ENCODE measurements at regions not wholly inside any gene's neighbourhood (a gene's known extent, or its start where the extent isn't known, plus 50 kb on each side); places are given as distances from the start of the nearest gene placed in this dataset.
"Not testable (repeated sequence)": the region's sequence is repeated elsewhere in the genome, so short reads cannot be mapped to it uniquely, and the experiment has no call there.

- H3K27me3 ChIP-seq, result no peaks in the 10 kb centered on the region
- peaks cover 0 to 15% (median 0%) of the 10 kb centered on the region in 4 donors for H3K9me3 ChIP-seq
- H3K36me3 ChIP-seq, result no peaks in the 10 kb centered on the region
- WGBS, 2 donors, result 41 to 52% methylated on average over 1 of the region's 1 CpG
- no peaks in the 10 kb centered on the region for H3K4me1 ChIP-seq
- H3K4me3 ChIP-seq, result no peak overlapping the region
- DNase-seq (ENCODE audit: low spot score in 2 of 2), result no peak
- H3K27ac ChIP-seq, result no peak overlapping the region
- TF ChIP-seq CTCF (IDR thresholded peaks at IDR 0.05) (no peak), EP300 (IDR thresholded peaks at IDR 0.05) (no peak), POLR2A (IDR thresholded peaks at IDR 0.05) (no peak)
These were observed 189.6 kb upstream of the GRM7 start for GRCh38 chr3:6671363-6671762.

- H3K4me3 ChIP-seq, result no peak overlapping the region
- no peak overlapping the region for H3K27ac ChIP-seq
- no peaks in the 10 kb centered on the region for H3K36me3 ChIP-seq
- H3K27me3 ChIP-seq, result no peaks in the 10 kb centered on the region
- TF ChIP-seq EP300 (IDR thresholded peaks at IDR 0.05), result no peak
- no peak for TF ChIP-seq POLR2A (IDR thresholded peaks at IDR 0.05)
- TF ChIP-seq CTCF (IDR thresholded peaks at IDR 0.05), result no peak
- no peak for DNase-seq (ENCODE audit: low spot score in 2 of 2)
- no peaks in the 10 kb centered on the region for H3K9me3 ChIP-seq
- 75 to 88% methylated on average over 4 of the region's 4 CpGs for WGBS, 2 donors
- no peaks in the 10 kb centered on the region for H3K4me1 ChIP-seq
These were observed 181.4 kb upstream of the GRM7 start for GRCh38 chr3:6679510-6679909.

- H3K36me3 ChIP-seq, result no peaks in the 10 kb centered on the region
- WGBS, 2 donors, result 59 to 87% methylated on average over 3 of the region's 3 CpGs
- no peaks in the 10 kb centered on the region for H3K27me3 ChIP-seq
- H3K27ac ChIP-seq, result no peak overlapping the region
- no peaks in the 10 kb centered on the region for H3K4me1 ChIP-seq
- H3K4me3 ChIP-seq, result no peak overlapping the region
- no peak for TF ChIP-seq POLR2A (IDR thresholded peaks at IDR 0.05)
- no peak for TF ChIP-seq CTCF (IDR thresholded peaks at IDR 0.05)
- no peak for TF ChIP-seq EP300 (IDR thresholded peaks at IDR 0.05)
- H3K9me3 ChIP-seq, result no peaks in the 10 kb centered on the region
- DNase-seq (ENCODE audit: low spot score in 2 of 2), result no peak
These were observed 180.7 kb upstream of the GRM7 start for GRCh38 chr3:6680119-6680806.

GRCh38 chr3:6697285-6697684, 163.6 kb upstream of the GRM7 start:
- no peaks in the 10 kb centered on the region for H3K4me1 ChIP-seq
- H3K4me3 ChIP-seq, result no peak overlapping the region
- no peak for DNase-seq (ENCODE audit: low spot score in 2 of 2)
- no peaks in the 10 kb centered on the region for H3K9me3 ChIP-seq
- 77 to 82% methylated on average over 3 of the region's 3 CpGs for WGBS, 2 donors
- H3K36me3 ChIP-seq, result no peaks in the 10 kb centered on the region
- no peak overlapping the region for H3K27ac ChIP-seq
- H3K27me3 ChIP-seq, result no peaks in the 10 kb centered on the region
- no peak for TF ChIP-seq EP300 (IDR thresholded peaks at IDR 0.05)

GRCh38 chr3:6697722-6698121, 163.2 kb upstream of the GRM7 start:
- 77 to 81% methylated on average over 6 of the region's 6 CpGs for WGBS, 2 donors
- no peak overlapping the region for H3K27ac ChIP-seq
- DNase-seq (ENCODE audit: low spot score in 2 of 2), result no peak
- H3K36me3 ChIP-seq, result no peaks in the 10 kb centered on the region
- no peaks in the 10 kb centered on the region for H3K4me1 ChIP-seq
- H3K27me3 ChIP-seq, result no peaks in the 10 kb centered on the region
- TF ChIP-seq EP300 (IDR thresholded peaks at IDR 0.05), result no peak
- TF ChIP-seq POLR2A (IDR thresholded peaks at IDR 0.05), result no peak
- H3K4me3 ChIP-seq, result no peak overlapping the region
- no peaks in the 10 kb centered on the region for H3K9me3 ChIP-seq

- H3K27ac ChIP-seq; H3K4me3 ChIP-seq; H3K36me3 ChIP-seq; H3K27me3 ChIP-seq; DNase-seq (ENCODE audit: low spot score in 2 of 2); H3K9me3 ChIP-seq; H3K4me1 ChIP-seq: not testable (repeated sequence)
- 66 to 70% methylated on average over 5 of the region's 5 CpGs for WGBS, 2 donors
These were observed 156.1 kb upstream of the GRM7 start for GRCh38 chr3:6704817-6705216.

GRCh38 chr3:6706777-6707176, 154.1 kb upstream of the GRM7 start:
- DNase-seq (ENCODE audit: low spot score in 2 of 2), result no peak
- TF ChIP-seq POLR2A (IDR thresholded peaks at IDR 0.05) (no peak), EP300 (IDR thresholded peaks at IDR 0.05) (no peak), CTCF (IDR thresholded peaks at IDR 0.05) (no peak)
- Histone ChIP-seq H3K36me3 (no peaks in the 10 kb centered on the region), H3K27ac (no peak overlapping the region), H3K9me3 (no peaks in the 10 kb centered on the region), H3K4me3 (no peak overlapping the region), H3K27me3 (no peaks in the 10 kb centered on the region), H3K4me1 (no peaks in the 10 kb centered on the region)
- WGBS, 2 donors, result 28 to 39% methylated on average over 2 of the region's 2 CpGs
